Naive thymus-derived CD4-positive, alpha-beta T cell (primary cell): ENCODE measurements at regions not wholly inside any gene's neighbourhood (a gene's known extent, or its start where the extent isn't known, plus 50 kb on each side); places are given as distances from the start of the nearest gene placed in this dataset.
"Not testable (repeated sequence)": the region's sequence is repeated elsewhere in the genome, so short reads cannot be mapped to it uniquely, and the experiment has no call there.

Experiments
- ATAC-seq: fragments of 150-1000 bp; cut with Tn5 transposase; 2 replicates; pipeline ENCODE4 v1.10.0; 2021; ENCODE audit warnings: mild to moderate bottlenecking, moderate library complexity
- CTCF ChIA-PET: fragments of 350-600 bp; sonication (Branson Sonifier 250); formaldehyde crosslinking; loops from one replicate; lab custom pipeline; 2021; ENCODE audit warnings: antibody characterized with exemption; lab: Charles Lee
- POLR2A ChIA-PET: fragments of 350-600 bp; sonication (Branson Sonifier 250); formaldehyde crosslinking; loops from one replicate; lab custom pipeline; 2021; ENCODE audit warnings: antibody characterized with exemption, inconsistent platforms; lab: Charles Lee
- DNase-seq, 9 donors: peaks; one replicate each; pipeline versions ENCODE4 v3.0.0 to v3.0.0-alpha.2; 2020 to 2022; ENCODE audit warnings: mixed read lengths in 1 of 9
- H3K27ac ChIP-seq: one replicate; pipeline ENCODE4 v1.7.0; 2013; ENCODE audit warnings: mild to moderate bottlenecking, low read depth, low read length, moderate library complexity
- H3K27me3 ChIP-seq, 2 donors: one replicate each; pipeline ENCODE4 v1.7.0; 2013; ENCODE audit warnings: low read length in 2 of 2, mild to moderate bottlenecking in 2 of 2, moderate library complexity in 2 of 2; ENCODE audit not compliant: control insufficient read depth in 2 of 2, insufficient read depth in 2 of 2
- H3K36me3 ChIP-seq, 3 experiments: 1 replicate in 2 of 3; 2 replicates in 1 of 3; pipeline ENCODE4 v1.7.0; 2013; ENCODE audit warnings: low read length in 3 of 3, mild to moderate bottlenecking in 3 of 3, moderate library complexity in 1 of 3; ENCODE audit not compliant: insufficient read depth in 3 of 3, control insufficient read depth in 2 of 3
- H3K4me1 ChIP-seq, 2 donors: one replicate each; pipeline ENCODE4 v1.7.0; 2013; ENCODE audit warnings: low read length in 2 of 2, mild to moderate bottlenecking in 2 of 2, moderate library complexity in 1 of 2; ENCODE audit not compliant: control insufficient read depth in 2 of 2, insufficient read depth in 2 of 2
- H3K4me3 ChIP-seq: 2 replicates; pipeline ENCODE4 v1.7.0; 2013; ENCODE audit warnings: mild to moderate bottlenecking, low read length
- H3K9me3 ChIP-seq, 3 experiments: 1 replicate in 2 of 3; 2 replicates in 1 of 3; pipeline ENCODE4 v1.7.0; 2013; ENCODE audit warnings: low read length in 3 of 3; ENCODE audit not compliant: control insufficient read depth in 2 of 3
- H3K27ac Mint-ChIP-seq, 9 donors: one replicate each; pipeline ENCODE4 v1.8.0; 2020 to 2022; ENCODE audit warnings: mixed read lengths in 9 of 9, mild to moderate bottlenecking in 8 of 9, moderate library complexity in 5 of 9, inconsistent platforms in 2 of 9
- H3K27me3 Mint-ChIP-seq, 5 donors: one replicate each; pipeline ENCODE4 v1.8.0; 2021 to 2022; ENCODE audit warnings: mixed read lengths in 5 of 5, mild to moderate bottlenecking in 1 of 5
- H3K36me3 Mint-ChIP-seq, 5 donors: one replicate each; pipeline ENCODE4 v1.8.0; 2020 to 2022; ENCODE audit warnings: mixed read lengths in 5 of 5, mild to moderate bottlenecking in 3 of 5, inconsistent platforms in 1 of 5
- H3K4me1 Mint-ChIP-seq, 7 donors: one replicate each; pipeline ENCODE4 v1.8.0; 2020 to 2022; ENCODE audit warnings: mixed read lengths in 7 of 7, mild to moderate bottlenecking in 3 of 7, inconsistent platforms in 1 of 7
- H3K4me3 Mint-ChIP-seq, 10 donors: one replicate each; pipeline ENCODE4 v1.8.0; 2020 to 2022; ENCODE audit warnings: mild to moderate bottlenecking in 10 of 10, mixed read lengths in 10 of 10, moderate library complexity in 6 of 10, inconsistent platforms in 2 of 10
- H3K9me3 Mint-ChIP-seq, 11 donors: one replicate each; pipeline ENCODE4 v1.8.0; 2020 to 2022; ENCODE audit warnings: mixed read lengths in 11 of 11, mild to moderate bottlenecking in 4 of 11, inconsistent platforms in 1 of 11, moderate library complexity in 1 of 11
- intact Hi-C, 2 donors: fragments of 100-400 bp; cut with micrococcal nuclease; formaldehyde crosslinking; loops; one replicate each; pipeline ENCODE4 v1.15.1; 2023

DNA sequence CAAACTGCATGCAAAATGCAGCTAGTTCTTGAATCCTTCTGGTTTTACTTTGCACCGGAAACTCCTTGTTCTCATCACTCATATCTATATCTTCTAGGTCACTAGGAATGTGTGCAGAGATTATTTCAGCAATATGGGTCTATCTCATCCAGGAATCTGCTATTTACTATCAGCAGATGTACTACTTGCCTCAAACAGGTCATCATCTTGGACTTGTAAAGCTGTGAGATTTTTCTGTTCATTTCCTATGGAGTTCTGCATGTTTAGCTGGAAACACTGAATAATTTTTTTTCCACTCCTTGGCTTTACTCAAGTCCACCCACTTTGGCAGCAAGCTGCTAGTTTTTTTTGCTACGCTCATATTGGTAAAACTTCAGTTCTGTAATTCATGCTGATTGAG is 334.8 kb downstream of the RPIA start:
- H3K9me3 Mint-ChIP-seq, intact Hi-C loops, H3K4me3 ChIP-seq, DNase-seq, H3K36me3 ChIP-seq, H3K4me1 ChIP-seq, H3K4me3 Mint-ChIP-seq, ATAC-seq, H3K9me3 ChIP-seq, H3K27ac Mint-ChIP-seq, H3K4me1 Mint-ChIP-seq, H3K27ac ChIP-seq, H3K27me3 ChIP-seq, POLR2A ChIA-PET, CTCF ChIA-PET, H3K36me3 Mint-ChIP-seq: not testable (repeated sequence)
- peaks cover 0 to 20% (median 12%) of the 10 kb centered on the region in 5 donors for H3K27me3 Mint-ChIP-seq

DNA sequence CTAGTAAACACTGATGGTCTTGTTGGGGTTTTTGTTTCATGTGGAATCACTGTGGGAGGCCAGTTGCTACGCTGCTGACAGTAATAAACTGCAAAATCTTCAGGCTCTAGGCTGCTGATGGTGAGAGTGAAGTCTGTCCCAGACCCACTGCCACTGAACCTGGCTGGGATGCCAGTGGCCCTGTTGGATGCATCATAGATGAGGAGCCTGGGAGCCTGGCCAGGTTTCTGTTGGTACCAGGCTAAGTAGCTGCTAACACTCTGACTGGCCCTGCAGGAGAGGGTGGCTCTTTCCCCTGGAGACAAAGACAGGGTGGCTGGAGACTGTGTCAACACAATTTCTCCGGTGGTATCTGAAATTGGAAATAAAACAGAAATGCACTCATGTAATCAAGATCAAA is 335.6 kb downstream of the RPIA start:
- H3K27ac ChIP-seq, H3K4me1 Mint-ChIP-seq, intact Hi-C loops, ATAC-seq, H3K4me1 ChIP-seq, CTCF ChIA-PET, H3K9me3 ChIP-seq, POLR2A ChIA-PET, H3K27ac Mint-ChIP-seq, H3K36me3 Mint-ChIP-seq, H3K36me3 ChIP-seq, H3K4me3 Mint-ChIP-seq, DNase-seq, H3K9me3 Mint-ChIP-seq, H3K27me3 ChIP-seq, H3K4me3 ChIP-seq: not testable (repeated sequence)
- H3K27me3 Mint-ChIP-seq: peaks cover 0 to 20% (median 15%) of the 10 kb centered on the region in 5 donors

DNA sequence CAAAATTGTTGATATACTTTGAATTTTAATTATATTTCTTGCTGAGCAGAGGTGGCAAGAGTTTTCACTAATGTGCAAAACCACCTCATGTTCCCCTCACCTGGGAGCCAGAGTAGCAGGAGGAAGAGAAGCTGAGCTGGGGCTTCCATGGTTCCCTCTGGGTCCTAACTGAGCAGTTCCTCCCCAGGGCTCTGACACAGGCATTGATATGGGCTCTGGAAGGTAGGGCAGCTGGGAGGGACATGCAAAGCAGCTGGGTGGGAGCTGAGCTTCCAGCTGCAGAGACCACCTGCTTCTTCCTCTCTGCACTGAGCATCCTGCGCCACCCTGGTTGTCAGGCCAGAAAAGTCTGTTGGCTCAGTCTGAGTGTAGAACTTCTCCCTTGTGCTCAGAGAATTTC is 336.1 kb downstream of the RPIA start:
- ATAC-seq, intact Hi-C loops, H3K9me3 ChIP-seq, H3K27me3 ChIP-seq, H3K27ac Mint-ChIP-seq, H3K4me3 ChIP-seq, H3K4me1 Mint-ChIP-seq, H3K36me3 ChIP-seq, H3K27ac ChIP-seq, H3K9me3 Mint-ChIP-seq, CTCF ChIA-PET, H3K4me3 Mint-ChIP-seq, H3K4me1 ChIP-seq, DNase-seq, POLR2A ChIA-PET, H3K36me3 Mint-ChIP-seq: not testable (repeated sequence)
- H3K27me3 Mint-ChIP-seq: peaks cover 0 to 20% (median 15%) of the 10 kb centered on the region in 5 donors

- H3K27ac Mint-ChIP-seq, H3K36me3 Mint-ChIP-seq, H3K36me3 ChIP-seq, H3K9me3 Mint-ChIP-seq, H3K4me3 ChIP-seq, H3K27ac ChIP-seq, ATAC-seq, POLR2A ChIA-PET, H3K27me3 ChIP-seq, CTCF ChIA-PET, H3K4me1 Mint-ChIP-seq, DNase-seq, H3K4me1 ChIP-seq, intact Hi-C loops, H3K4me3 Mint-ChIP-seq, H3K9me3 ChIP-seq: not testable (repeated sequence)
- peaks cover 0 to 20% (median 15%) of the 10 kb centered on the region in 5 donors for H3K27me3 Mint-ChIP-seq
Observed at GRCh38 chr2:89029257-89029656, 337.8 kb downstream of the RPIA start.

- intact Hi-C loops: loop anchor here (5.0 kb wide), 1 partner anchor 306 kb away; no protein-coding TSS in a partner anchor
- H3K9me3 Mint-ChIP-seq, H3K4me1 Mint-ChIP-seq, H3K27ac Mint-ChIP-seq, H3K4me3 ChIP-seq, H3K36me3 ChIP-seq, POLR2A ChIA-PET, CTCF ChIA-PET, H3K4me3 Mint-ChIP-seq, H3K27ac ChIP-seq, H3K27me3 Mint-ChIP-seq, H3K27me3 ChIP-seq, H3K4me1 ChIP-seq, H3K36me3 Mint-ChIP-seq, H3K9me3 ChIP-seq: not testable (repeated sequence)
- DNase-seq: peak in 6 of 9 donors; percentile 11 to 33 (median 26)
- ATAC-seq: peak; percentile 60
Observed at GRCh38 chr2:89048138-89049066, 356.9 kb downstream of the RPIA start.

- H3K27me3 Mint-ChIP-seq, H3K4me1 ChIP-seq, ATAC-seq, intact Hi-C loops, H3K4me3 Mint-ChIP-seq, H3K9me3 ChIP-seq, H3K27me3 ChIP-seq, H3K9me3 Mint-ChIP-seq, H3K36me3 Mint-ChIP-seq, H3K4me3 ChIP-seq, CTCF ChIA-PET, H3K27ac Mint-ChIP-seq, H3K4me1 Mint-ChIP-seq, H3K36me3 ChIP-seq, H3K27ac ChIP-seq, POLR2A ChIA-PET, DNase-seq: not testable (repeated sequence)
Observed at GRCh38 chr2:89058616-89059015, 367.1 kb downstream of the RPIA start.

- CTCF ChIA-PET, H3K36me3 Mint-ChIP-seq, H3K4me1 ChIP-seq, H3K36me3 ChIP-seq, H3K27ac Mint-ChIP-seq, H3K27me3 Mint-ChIP-seq, H3K9me3 Mint-ChIP-seq, intact Hi-C loops, ATAC-seq, H3K9me3 ChIP-seq, H3K27me3 ChIP-seq, H3K4me3 ChIP-seq, POLR2A ChIA-PET, H3K4me1 Mint-ChIP-seq, DNase-seq, H3K27ac ChIP-seq, H3K4me3 Mint-ChIP-seq: not testable (repeated sequence)
Observed at GRCh38 chr2:89061174-89061573, 369.7 kb downstream of the RPIA start.
